HEK293 (cell line): ENCODE measurements at regions not wholly inside any gene's neighbourhood (a gene's known extent, or its start where the extent isn't known, plus 50 kb on each side); places are given as distances from the start of the nearest gene placed in this dataset.

Source experiments
- CTCF ChIA-PET: fragments of 350-600 bp; formaldehyde crosslinking; extraction: SDS; loops from one replicate; lab custom pipeline; 2021; ENCODE audit warnings: antibody characterized with exemption; lab: Yijun Ruan, JAX
- POLR2A ChIA-PET: fragments of 300-600 bp; formaldehyde crosslinking; extraction: SDS; loops from one replicate; lab custom pipeline; 2020; ENCODE audit warnings: antibody characterized with exemption, inconsistent platforms; lab: Yijun Ruan, JAX
- H3K27ac ChIP-seq: fragments of 200-500 bp; sonication (Bioruptor generic); 2 replicates; pipeline ENCODE4 v1.5.1; 2014; ENCODE audit warnings: low read depth, low read length, control low read depth, inconsistent platforms; ENCODE audit errors: extremely low read depth
- H3K36me3 ChIP-seq, 2 experiments: fragments of 200-500 bp in 1 of 2; sonication (Bioruptor generic) in 1 of 2; 1 replicate in 1 of 2; 2 replicates in 1 of 2; pipeline ENCODE4 v1.5.1; 2014 to 2017; ENCODE audit warnings: inconsistent platforms in 2 of 2, low read length in 2 of 2; ENCODE audit not compliant: control insufficient read depth in 2 of 2, insufficient read depth in 1 of 2
- H3K4me1 ChIP-seq: fragments of 200-500 bp; sonication (Bioruptor generic); 2 replicates; pipeline ENCODE4 v1.5.1; 2014; ENCODE audit warnings: mild to moderate bottlenecking, low read length, inconsistent platforms; ENCODE audit not compliant: control insufficient read depth, insufficient read depth
- H3K4me3 ChIP-seq: 2 replicates; pipeline ENCODE4 v1.5.1; 2011; ENCODE audit warnings: low read depth, mild to moderate bottlenecking, control low read depth, low read length, moderate library complexity
- H3K9me3 ChIP-seq: fragments of 200-500 bp; sonication (Bioruptor generic); 2 replicates; pipeline ENCODE4 v1.5.1; 2014; ENCODE audit warnings: low read depth, low read length, inconsistent platforms; ENCODE audit not compliant: control insufficient read depth, insufficient read depth
- BCL11B ChIP-seq: fragments of 450-650 bp; formaldehyde crosslinking; IDR thresholded peaks from 2 replicates; pipeline ENCODE4 v1.5.1; 2016; ENCODE audit warnings: low read depth, missing biosample characterization, missing genetic modification characterization
- CTCF ChIP-seq: fragments of 450-650 bp; formaldehyde crosslinking; IDR thresholded peaks from 2 replicates; pipeline ENCODE4 v1.5.1; 2016; ENCODE audit warnings: missing biosample characterization, missing genetic modification characterization
- ELK4 ChIP-seq: IDR thresholded peaks from 2 replicates; pipeline ENCODE4 v1.6.1; 2011; ENCODE audit warnings: mild to moderate bottlenecking, low read depth, low read length, borderline replicate concordance
- GFI1B ChIP-seq: fragments of 450-650 bp; formaldehyde crosslinking; IDR thresholded peaks from 2 replicates; pipeline ENCODE4 v1.5.1; 2016; ENCODE audit warnings: missing biosample characterization, missing genetic modification characterization
- REPIN1 ChIP-seq: fragments of 450-650 bp; formaldehyde crosslinking; IDR thresholded peaks from 2 replicates; pipeline ENCODE4 v1.5.1; 2017; ENCODE audit warnings: missing biosample characterization, missing genetic modification characterization, low read depth
- WT1 ChIP-seq: fragments of 450-650 bp; formaldehyde crosslinking; IDR thresholded peaks from 2 replicates; pipeline ENCODE4 v1.5.1; 2016; ENCODE audit warnings: missing biosample characterization, missing genetic modification characterization
- ZBTB8A ChIP-seq: fragments of 450-650 bp; formaldehyde crosslinking; IDR thresholded peaks from 2 replicates; pipeline ENCODE4 v1.5.1; 2016; ENCODE audit warnings: missing biosample characterization, missing genetic modification characterization
- ZIC2 ChIP-seq: fragments of 450-650 bp; formaldehyde crosslinking; IDR thresholded peaks from 2 replicates; pipeline ENCODE4 v1.5.1; 2016; ENCODE audit warnings: missing biosample characterization, missing genetic modification characterization
- ZNF23 ChIP-seq: fragments of 450-650 bp; formaldehyde crosslinking; IDR thresholded peaks from 2 replicates; pipeline ENCODE4 v1.5.1; 2016; ENCODE audit warnings: missing biosample characterization, missing genetic modification characterization, borderline replicate concordance
- ZNF24 ChIP-seq: fragments of 450-650 bp; formaldehyde crosslinking; IDR thresholded peaks from 2 replicates; pipeline ENCODE4 v1.5.1; 2016; ENCODE audit warnings: missing biosample characterization, missing genetic modification characterization
- ZNF266 ChIP-seq: fragments of 450-650 bp; formaldehyde crosslinking; IDR thresholded peaks from 2 replicates; pipeline ENCODE4 v1.5.1; 2016; ENCODE audit warnings: missing biosample characterization, missing genetic modification characterization, low read depth
- ZNF280D ChIP-seq: fragments of 450-650 bp; formaldehyde crosslinking; IDR thresholded peaks from 2 replicates; pipeline ENCODE4 v1.5.1; 2016; ENCODE audit warnings: missing biosample characterization, missing genetic modification characterization
- ZNF580 ChIP-seq: fragments of 450-650 bp; formaldehyde crosslinking; IDR thresholded peaks from 2 replicates; pipeline ENCODE4 v1.5.1; 2016; ENCODE audit warnings: missing biosample characterization, missing genetic modification characterization
- ZNF692 ChIP-seq: fragments of 450-650 bp; formaldehyde crosslinking; IDR thresholded peaks from 2 replicates; pipeline ENCODE4 v1.5.1; 2016; ENCODE audit warnings: missing biosample characterization, missing genetic modification characterization
- ZNF707 ChIP-seq: fragments of 450-650 bp; formaldehyde crosslinking; IDR thresholded peaks from 2 replicates; pipeline ENCODE4 v1.5.1; 2016; ENCODE audit warnings: missing biosample characterization, missing genetic modification characterization
- ZNF76 ChIP-seq: fragments of 450-650 bp; formaldehyde crosslinking; IDR thresholded peaks from 2 replicates; pipeline ENCODE4; 2016; ENCODE audit warnings: low read depth, missing biosample characterization, missing genetic modification characterization, borderline replicate concordance
- ZNF791 ChIP-seq: fragments of 450-650 bp; formaldehyde crosslinking; IDR thresholded peaks from 2 replicates; pipeline ENCODE4 v1.5.1; 2016; ENCODE audit warnings: missing biosample characterization, missing genetic modification characterization

GRCh38 chr16:59405802-59406201, 671.7 kb upstream of the GOT2 start:
- H3K36me3 ChIP-seq = no peaks in the 10 kb centered on the region
- no peak for TF ChIP-seq CTCF (tag by site-specific recombination)
- no peak for TF ChIP-seq ZNF580
- no peak for TF ChIP-seq BCL11B (tag by site-specific recombination)
- no peak for TF ChIP-seq ELK4
- no peak for TF ChIP-seq GFI1B (tag by site-specific recombination)
- no peak for TF ChIP-seq ZNF266
- no peak for TF ChIP-seq ZNF24 (tag by site-specific recombination)
- TF ChIP-seq ZNF707 (tag by site-specific recombination) = no peak
- TF ChIP-seq ZNF280D = no peak
- no peak overlapping the region for H3K27ac ChIP-seq
- no peaks in the 10 kb centered on the region for H3K4me1 ChIP-seq
- no peak overlapping the region for H3K4me3 ChIP-seq
- CTCF ChIA-PET = no interaction called here
- POLR2A ChIA-PET = no interaction called here
- no peaks in the 10 kb centered on the region for H3K9me3 ChIP-seq

GRCh38 chr16:59404509-59404908, 670.4 kb upstream of the GOT2 start:
- POLR2A ChIA-PET = no interaction called here
- Histone ChIP-seq H3K9me3 (no peaks in the 10 kb centered on the region), H3K4me3 (no peak overlapping the region), H3K4me1 (no peaks in the 10 kb centered on the region), H3K36me3 (no peaks in the 10 kb centered on the region), H3K27ac (no peak overlapping the region)
- CTCF ChIA-PET = interaction anchor here (0.6 kb wide), 1 partner anchor 19 kb away, joined by 3 read pairs; no protein-coding TSS in a partner anchor
- no peak for TF ChIP-seq ZNF791 (tag by site-specific recombination)
- no peak for TF ChIP-seq ZBTB8A (tag by site-specific recombination)
- TF ChIP-seq ZNF692 = no peak

GRCh38 chr16:59400830-59401229, 666.7 kb upstream of the GOT2 start:
- ChIA-PET CTCF (no interaction called here), POLR2A (no interaction called here)
- Histone ChIP-seq H3K9me3 (no peaks in the 10 kb centered on the region), H3K27ac (no peak overlapping the region), H3K36me3 (no peaks in the 10 kb centered on the region), H3K4me1 (no peaks in the 10 kb centered on the region), H3K4me3 (no peak overlapping the region)
- no peak for TF ChIP-seq ZNF23
- no peak for TF ChIP-seq ZNF76 (tag by site-specific recombination)
- TF ChIP-seq REPIN1 = no peak
- no peak for TF ChIP-seq ZIC2
- TF ChIP-seq WT1 (tag by site-specific recombination) = no peak
